GM12875 (cell line): ENCODE measurements at regions not wholly inside any gene's neighbourhood (a gene's known extent, or its start where the extent isn't known, plus 50 kb on each side); places are given as distances from the start of the nearest gene placed in this dataset.

Source experiments
- H3K4me3 ChIP-seq: one replicate; pipeline ENCODE4 v1.5.1; 2011; ENCODE audit warnings: low read depth, low read length, control low read depth
- TF ChIP-seq, protein P1 (sequence below): IDR thresholded peaks from 2 replicates; pipeline ENCODE4 v1.5.1; 2011; ENCODE audit warnings: low read depth, mild to moderate bottlenecking, control low read depth, inconsistent platforms, low read length, moderate library complexity, borderline replicate concordance; ENCODE audit not compliant: insufficient read depth

DNA sequence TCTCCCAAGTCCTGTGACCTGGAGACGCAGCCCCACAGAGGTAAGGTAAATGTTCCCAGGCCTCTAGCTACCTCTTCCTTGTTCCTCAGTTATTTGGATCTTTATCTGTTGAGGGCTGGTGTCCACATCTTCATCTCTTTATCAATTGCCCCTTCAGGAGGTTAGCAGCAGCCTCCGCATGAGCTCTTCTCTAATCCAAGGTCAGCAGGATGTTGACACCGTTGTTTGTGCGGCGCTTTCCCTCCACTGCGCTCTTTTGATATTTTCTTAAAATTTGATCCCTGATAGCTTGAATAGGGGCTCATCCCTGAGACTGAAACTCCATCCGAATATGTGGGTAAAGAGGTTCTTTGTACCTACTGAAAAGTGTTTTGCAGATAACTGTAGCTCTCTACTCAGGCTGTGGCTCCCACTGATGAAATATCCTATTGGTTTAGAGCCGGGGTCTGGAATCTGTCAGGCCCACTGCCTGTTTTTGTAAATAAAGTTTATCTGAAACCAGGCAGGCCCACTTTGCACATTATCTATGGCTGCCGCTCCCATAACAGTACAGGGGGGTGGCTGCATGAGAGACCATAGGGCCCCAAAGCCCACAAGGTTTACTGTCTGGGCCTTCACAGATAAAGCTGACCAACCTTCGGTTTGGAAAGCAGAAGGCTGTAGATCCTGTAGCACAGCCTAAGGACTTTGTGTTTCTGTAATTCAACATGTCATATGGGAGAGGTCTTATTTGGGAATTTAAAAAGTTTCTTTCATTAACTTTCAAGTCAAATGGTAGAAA, 362.6 kb downstream of the QKI start:
- H3K4me3 ChIP-seq: no peak overlapping the region
- TF ChIP-seq, protein P1, sequence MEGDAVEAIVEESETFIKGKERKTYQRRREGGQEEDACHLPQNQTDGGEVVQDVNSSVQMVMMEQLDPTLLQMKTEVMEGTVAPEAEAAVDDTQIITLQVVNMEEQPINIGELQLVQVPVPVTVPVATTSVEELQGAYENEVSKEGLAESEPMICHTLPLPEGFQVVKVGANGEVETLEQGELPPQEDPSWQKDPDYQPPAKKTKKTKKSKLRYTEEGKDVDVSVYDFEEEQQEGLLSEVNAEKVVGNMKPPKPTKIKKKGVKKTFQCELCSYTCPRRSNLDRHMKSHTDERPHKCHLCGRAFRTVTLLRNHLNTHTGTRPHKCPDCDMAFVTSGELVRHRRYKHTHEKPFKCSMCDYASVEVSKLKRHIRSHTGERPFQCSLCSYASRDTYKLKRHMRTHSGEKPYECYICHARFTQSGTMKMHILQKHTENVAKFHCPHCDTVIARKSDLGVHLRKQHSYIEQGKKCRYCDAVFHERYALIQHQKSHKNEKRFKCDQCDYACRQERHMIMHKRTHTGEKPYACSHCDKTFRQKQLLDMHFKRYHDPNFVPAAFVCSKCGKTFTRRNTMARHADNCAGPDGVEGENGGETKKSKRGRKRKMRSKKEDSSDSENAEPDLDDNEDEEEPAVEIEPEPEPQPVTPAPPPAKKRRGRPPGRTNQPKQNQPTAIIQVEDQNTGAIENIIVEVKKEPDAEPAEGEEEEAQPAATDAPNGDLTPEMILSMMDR: no peak

DNA sequence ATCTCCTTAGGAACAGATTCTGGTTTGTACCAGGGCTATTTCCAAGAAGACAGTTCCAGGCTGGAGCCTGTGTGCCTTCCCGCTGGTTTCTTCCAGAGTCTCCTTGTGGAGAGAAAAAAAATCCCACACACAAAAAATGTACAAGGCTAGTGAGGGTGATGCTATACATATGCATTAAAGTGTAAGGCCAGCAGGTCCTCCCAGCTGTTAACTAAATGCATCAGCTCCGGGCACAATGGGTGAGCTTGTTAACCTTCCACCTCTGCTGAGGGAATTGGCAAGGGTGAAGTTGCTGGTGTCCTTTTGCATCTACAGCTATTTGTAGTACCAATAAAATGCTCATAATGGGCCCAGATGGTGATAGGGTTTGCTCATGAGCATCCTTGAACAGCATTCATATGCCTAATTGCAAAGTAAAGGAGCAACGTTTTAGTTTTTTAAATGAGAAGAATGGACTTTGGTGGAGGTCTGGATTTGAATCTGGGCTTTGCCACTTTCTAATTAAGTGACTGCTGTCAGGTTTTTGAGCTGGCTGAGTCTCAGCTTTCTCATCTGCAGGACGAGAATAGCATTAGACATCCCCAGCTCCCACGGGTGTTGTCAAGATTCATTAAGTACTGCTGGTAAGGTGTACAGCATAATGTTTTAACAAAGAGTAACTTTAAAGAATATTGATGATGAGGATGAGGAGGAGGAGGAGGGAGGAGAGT, 361.8 kb downstream of the QKI start:
- TF ChIP-seq, protein P1: no peak

DNA sequence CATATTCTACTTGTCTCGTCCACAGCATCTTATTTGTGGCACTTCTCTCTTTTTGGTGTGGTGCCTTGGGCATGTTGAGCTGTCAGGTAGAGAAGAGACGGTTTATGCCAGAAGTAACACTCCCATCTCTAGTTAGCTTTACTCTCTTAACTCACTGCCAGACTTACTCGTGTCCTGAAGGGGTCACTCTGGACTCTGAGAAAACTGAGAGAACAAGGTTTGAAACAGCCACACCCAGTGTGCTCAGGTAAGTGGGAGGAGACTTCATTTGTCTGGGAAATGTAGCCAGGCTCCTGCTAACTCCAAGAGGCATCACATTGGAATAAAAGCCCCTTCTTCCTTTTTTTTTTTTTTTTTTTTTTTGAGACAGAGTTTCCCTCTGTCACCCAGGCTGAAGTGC, 360.8 kb downstream of the QKI start:
- no peak overlapping the region for H3K4me3 ChIP-seq
- TF ChIP-seq, protein P1: no peak

More for the DNA sequence above, 361.8 kb downstream of the QKI start:
- H3K4me3 ChIP-seq: no peak overlapping the region

DNA sequence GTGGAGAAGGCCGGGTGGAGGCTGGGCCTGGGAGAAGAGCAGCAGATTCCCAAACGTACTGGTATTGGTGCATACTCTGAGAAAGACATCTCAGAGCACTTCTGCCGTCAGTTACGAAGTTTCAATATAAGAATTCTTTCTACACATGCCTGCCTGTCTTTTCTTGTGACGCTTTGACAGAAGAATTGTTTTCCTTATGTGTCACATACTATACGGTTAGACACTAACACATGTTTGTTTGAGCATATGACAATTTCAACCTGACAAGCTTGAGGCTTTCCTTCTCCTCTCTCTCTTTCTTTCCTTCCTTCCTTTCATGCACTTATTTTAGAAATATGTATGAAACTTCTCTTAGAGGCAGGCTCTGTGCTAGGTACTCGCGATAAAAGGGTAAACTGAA, 360.0 kb downstream of the QKI start:
- no peak overlapping the region for H3K4me3 ChIP-seq
- TF ChIP-seq, protein P1: no peak

DNA sequence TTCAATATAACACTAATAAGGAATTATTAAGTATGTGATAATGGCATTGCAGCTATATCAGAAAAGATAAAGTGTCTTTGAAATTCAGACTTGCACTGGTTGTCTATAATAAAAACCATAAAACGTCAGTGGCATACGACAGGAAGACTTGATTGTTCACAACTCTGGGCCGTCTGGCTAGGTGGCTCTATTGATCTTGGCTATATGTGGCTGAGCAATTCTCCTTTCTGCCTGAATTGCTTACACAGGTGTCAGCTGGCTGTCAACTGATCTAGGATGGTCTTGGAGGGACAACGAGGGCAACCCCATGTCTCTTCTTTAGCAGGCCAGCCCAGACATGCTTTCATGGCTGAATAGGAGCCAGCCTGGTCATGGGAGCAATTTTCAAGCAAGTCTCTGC, 359.1 kb downstream of the QKI start:
- TF ChIP-seq, protein P1: no peak

DNA sequence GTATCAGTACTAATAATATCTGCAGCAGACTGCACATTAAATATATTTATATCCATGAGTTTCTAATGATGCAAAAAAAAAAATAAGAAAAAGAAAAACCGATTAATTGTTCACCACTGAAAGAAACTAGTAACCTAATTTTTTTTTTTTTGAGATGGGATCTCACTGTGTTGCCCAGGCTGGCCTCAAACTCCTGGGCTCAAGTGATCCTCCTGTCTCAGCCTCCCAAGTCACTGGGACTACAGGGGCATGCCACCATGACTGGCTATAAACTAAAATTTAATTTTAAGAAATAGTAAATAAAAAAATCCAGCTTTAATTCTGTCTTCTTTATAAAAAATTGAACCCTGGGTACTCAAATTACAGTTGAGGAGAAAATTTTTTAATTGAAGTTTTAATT, 358.2 kb downstream of the QKI start:
- no peak overlapping the region for H3K4me3 ChIP-seq
- TF ChIP-seq, protein P1: no peak

More for the DNA sequence above, 359.1 kb downstream of the QKI start:
- no peak overlapping the region for H3K4me3 ChIP-seq

DNA sequence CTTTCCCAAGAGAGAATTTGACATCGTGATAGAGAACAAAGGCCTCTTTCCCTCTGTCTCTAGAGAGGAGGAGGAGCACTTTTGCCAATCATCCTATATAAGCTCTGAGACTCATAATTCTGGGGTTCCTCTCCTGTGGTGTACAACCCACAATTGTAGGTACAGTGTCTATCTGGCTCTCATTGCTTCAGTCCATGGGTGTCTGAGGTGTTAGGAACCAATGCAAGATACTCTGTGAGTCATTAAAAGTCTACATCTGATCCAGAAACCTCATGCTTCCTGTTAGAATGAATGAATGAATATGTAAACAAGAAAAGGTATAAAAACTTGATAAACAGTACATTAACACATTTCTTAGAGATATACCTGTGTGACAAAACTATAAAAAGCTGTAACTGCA, 356.7 kb downstream of the QKI start:
- TF ChIP-seq, protein P1: no peak
- no peak overlapping the region for H3K4me3 ChIP-seq
